GM23248 (cell line): ENCODE measurements at regions not wholly inside any gene's neighbourhood (a gene's known extent, or its start where the extent isn't known, plus 50 kb on each side); places are given as distances from the start of the nearest gene placed in this dataset.

ENCODE experiments used
- EZH2 ChIP-seq: fragments of 200-600 bp; sonication (generic); IDR thresholded peaks from 2 replicates; pipeline ENCODE4 v1.6.1; 2018; ENCODE audit warnings: antibody characterized with exemption, mild to moderate bottlenecking; ENCODE audit not compliant: insufficient read depth, poor library complexity, severe bottlenecking
- EZH2phosphoT487 ChIP-seq: fragments of 200-600 bp; sonication (generic); IDR thresholded peaks from 2 replicates; pipeline ENCODE4 v1.6.1; 2018; ENCODE audit warnings: antibody characterized with exemption, moderate library complexity, mild to moderate bottlenecking, low read depth; ENCODE audit not compliant: insufficient read depth

GRCh38 chr16:79915761-79916160 lies 315.2 kb upstream of the MAF start:
- no peak for TF ChIP-seq EZH2
- no peak for TF ChIP-seq EZH2phosphoT487
